MM.1S (cell line): ENCODE measurements at regions not wholly inside any gene's neighbourhood (a gene's known extent, or its start where the extent isn't known, plus 50 kb on each side); places are given as distances from the start of the nearest gene placed in this dataset.
"Not testable (repeated sequence)": the region's sequence is repeated elsewhere in the genome, so short reads cannot be mapped to it uniquely, and the experiment has no call there.

Source experiments
- EZH2phosphoT487 ChIP-seq: fragments of 300-600 bp; sonication (generic); IDR thresholded peaks from 2 replicates; pipeline ENCODE4 v1.6.1; 2018; ENCODE audit warnings: antibody characterized with exemption, low read length
- TF ChIP-seq, protein P1 (sequence below): fragments of 300-600 bp; sonication (generic); IDR thresholded peaks from 2 replicates; pipeline ENCODE4 v1.5.1; 2016; ENCODE audit warnings: antibody characterized with exemption, low read length, mixed read lengths

DNA sequence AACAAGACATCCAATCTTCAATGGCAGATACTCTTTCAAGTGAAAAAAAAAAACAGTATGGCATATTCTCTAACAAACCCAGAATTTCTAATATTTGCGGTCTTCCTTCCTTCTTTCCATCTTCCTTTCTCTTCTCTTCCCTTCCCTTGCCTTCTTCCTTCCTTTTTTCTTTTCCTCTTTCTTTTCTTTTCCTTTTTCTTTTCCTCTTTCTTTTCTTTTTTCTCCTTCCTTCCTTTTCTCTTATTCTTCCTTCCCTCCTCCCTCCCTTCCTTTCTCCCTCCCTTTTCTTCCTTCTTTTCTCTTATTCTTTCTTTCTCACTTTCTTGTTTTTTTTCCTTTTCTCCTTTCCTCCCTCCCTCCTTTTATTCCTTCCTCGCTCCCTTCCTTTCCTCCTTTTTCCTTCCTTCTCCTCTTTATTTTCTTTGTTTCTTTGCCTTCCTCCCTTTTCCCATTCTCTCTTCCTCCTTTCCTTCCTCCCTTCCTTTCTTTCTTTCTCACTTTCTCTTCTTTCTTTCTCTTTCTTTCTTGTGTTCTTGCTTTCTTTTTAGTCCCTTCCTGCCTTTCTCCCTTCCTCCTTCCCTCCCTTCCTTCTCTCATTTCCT lies 209.0 kb downstream of the ZNF92 start:
- TF ChIP-seq, protein P1, sequence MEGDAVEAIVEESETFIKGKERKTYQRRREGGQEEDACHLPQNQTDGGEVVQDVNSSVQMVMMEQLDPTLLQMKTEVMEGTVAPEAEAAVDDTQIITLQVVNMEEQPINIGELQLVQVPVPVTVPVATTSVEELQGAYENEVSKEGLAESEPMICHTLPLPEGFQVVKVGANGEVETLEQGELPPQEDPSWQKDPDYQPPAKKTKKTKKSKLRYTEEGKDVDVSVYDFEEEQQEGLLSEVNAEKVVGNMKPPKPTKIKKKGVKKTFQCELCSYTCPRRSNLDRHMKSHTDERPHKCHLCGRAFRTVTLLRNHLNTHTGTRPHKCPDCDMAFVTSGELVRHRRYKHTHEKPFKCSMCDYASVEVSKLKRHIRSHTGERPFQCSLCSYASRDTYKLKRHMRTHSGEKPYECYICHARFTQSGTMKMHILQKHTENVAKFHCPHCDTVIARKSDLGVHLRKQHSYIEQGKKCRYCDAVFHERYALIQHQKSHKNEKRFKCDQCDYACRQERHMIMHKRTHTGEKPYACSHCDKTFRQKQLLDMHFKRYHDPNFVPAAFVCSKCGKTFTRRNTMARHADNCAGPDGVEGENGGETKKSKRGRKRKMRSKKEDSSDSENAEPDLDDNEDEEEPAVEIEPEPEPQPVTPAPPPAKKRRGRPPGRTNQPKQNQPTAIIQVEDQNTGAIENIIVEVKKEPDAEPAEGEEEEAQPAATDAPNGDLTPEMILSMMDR: not testable (repeated sequence)
- not testable (repeated sequence) for TF ChIP-seq EZH2phosphoT487
